GM11168 (cell line): ENCODE measurements at regions not wholly inside any gene's neighbourhood (a gene's known extent, or its start where the extent isn't known, plus 50 kb on each side); places are given as distances from the start of the nearest gene placed in this dataset.

ENCODE experiments used
- in situ Hi-C: fragments of 300-500 bp; cut with MboI; formaldehyde crosslinking; loops from one replicate; pipeline ENCODE4 v1.12.0; 2022; ENCODE audit warnings: low sequenced_read_pairs; ENCODE audit not compliant: unreplicated experiment

DNA sequence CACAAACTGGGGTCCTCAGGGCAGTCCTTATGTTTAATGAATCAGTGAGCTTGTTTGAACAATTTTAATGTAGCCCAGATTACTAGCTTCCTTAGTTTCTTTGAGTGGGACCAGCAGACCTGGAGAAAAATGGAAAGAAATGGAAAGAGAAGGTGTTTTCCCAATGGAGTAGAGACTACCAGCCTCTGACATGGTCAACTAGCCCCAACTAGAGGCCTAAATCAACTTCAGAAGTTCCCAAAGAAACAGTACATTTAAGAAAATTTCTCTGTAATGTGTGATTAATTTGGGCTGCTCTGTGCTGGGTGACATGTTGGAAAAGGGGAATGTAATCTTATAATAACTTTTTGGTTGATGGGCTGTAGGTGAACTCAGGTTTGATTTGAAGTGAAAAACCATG is 310.9 kb downstream of the MFSD1 start:
- in situ Hi-C loops, result loop anchor here (10.0 kb wide), 1 partner anchor 232 kb away; no protein-coding TSS in a partner anchor

DNA sequence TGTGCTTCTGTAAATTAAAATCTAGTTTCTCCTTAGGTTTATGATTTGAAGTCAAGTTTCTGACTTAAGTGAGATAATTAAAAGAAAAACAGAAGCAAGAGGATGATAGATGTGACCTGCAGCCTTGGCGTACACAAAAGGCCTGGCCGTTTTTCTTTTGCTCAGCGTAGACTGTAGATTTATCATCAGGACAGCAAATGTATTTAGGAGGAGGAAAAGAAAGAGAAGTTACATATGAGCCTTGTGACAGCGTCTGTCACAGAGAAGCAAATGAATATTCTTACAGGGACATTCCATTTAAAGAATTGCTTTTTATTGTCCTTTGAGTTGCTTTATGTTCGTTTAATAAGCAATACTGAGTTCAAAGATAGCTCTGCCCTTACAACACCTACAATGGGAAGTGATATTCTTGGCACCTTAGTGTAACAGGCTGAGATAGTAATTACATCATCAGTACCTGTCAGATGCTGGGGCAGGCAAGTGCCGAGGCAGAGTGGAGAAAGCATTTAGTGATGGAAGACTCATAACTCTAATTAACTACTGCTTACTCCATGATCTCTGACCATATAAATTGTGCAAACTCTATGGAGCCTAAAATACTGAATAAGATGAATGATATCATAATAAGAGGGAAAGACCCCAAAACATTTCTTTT is 311.5 kb downstream of the MFSD1 start:
- in situ Hi-C loops, result loop anchor here (10.0 kb wide), 1 partner anchor 231 kb away; no protein-coding TSS in a partner anchor

DNA sequence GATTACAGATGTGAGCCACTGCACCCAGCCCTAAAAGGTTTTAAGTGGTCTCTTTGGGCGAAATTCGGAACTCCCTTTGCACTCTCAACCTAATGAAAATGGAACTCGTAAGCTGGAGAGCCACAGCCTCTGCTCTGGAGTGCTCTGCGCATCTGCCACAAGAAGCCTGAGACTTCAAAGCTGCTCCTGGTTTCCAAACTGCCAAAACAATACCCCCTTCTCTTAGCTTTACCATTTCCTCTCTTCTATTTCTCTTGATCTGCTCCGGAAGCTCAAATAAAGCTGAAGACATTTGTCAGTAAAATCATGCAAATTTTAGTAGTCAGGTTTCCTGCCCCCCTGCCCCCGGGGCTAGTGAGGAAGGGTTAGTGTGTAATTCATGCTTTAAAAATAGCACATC is 312.7 kb downstream of the MFSD1 start:
- in situ Hi-C loops, result loop anchor here (10.0 kb wide), 1 partner anchor 230 kb away; no protein-coding TSS in a partner anchor

DNA sequence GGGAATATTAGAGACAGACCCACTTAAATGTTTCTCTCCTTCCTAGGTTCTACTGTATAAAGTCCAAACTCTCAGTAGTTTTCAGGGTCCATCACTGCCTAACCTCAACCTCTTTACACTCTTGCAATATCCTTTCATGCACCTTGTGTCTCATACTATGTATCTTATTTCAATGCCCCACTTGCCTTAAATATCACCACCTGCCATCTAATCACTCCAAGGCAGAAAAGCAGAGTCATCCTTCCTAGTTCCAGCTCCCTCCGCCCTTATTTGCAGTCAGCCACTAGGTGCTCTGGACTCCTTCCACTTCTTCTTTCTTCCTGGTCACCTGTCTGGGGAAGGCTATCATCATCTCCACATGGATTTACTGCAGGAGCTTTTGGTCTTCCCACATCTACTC is 322.0 kb downstream of the MFSD1 start:
- in situ Hi-C loops, result no loop called here

DNA sequence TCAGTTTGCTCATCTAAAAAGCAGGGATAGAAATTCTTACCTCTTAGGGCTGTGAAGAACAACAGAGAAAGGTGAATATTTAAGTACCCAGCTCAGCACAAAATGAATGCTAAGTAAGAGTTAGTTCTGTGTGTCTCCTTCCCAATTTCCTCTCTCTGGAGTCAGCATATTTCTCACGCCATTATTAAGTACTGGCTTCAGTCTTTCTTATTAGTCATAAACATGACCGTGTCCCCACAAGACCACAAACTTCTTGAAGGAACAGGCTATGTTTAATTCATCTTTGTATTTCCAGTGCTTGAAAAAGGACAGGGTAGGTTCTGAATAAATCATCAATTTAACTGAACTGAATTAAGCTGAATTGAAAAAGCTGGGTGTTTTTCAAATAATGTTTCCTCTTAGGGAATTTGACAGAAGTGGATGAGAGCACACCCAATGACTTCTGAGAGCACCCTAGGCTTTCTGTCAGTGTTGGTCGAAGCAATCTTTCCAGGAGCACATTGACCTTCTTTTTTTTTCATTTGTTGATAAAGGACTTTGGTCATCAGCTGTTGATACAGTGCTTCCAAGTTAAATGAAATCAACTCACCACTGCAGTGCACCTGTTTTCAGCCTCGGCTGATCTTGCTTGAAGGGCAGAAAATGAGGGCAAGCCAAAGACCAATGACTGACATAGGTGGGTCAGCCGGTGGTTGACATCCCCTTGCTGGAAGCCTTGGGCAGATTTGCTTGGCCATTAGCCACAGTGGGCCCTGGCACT is 324.6 kb downstream of the MFSD1 start:
- in situ Hi-C loops, result no loop called here

DNA sequence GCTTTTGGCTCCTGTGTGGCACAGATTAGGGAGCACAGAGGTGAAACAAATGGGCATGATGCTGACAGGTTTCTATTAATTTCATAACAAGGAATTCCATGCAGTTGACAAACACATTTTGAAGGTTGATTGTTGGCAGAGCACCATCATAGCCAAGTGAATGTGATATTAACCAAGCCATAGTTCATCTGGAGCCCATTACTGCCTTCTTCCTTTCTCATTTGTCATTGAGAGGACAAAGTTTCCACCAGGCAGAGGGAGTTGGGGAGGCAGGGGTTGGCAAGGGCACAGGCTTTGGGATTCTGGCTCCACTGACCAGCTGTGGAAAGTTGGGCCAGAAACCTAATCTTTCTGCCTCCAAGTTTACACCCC is 325.2 kb downstream of the MFSD1 start:
- in situ Hi-C loops, result no loop called here

DNA sequence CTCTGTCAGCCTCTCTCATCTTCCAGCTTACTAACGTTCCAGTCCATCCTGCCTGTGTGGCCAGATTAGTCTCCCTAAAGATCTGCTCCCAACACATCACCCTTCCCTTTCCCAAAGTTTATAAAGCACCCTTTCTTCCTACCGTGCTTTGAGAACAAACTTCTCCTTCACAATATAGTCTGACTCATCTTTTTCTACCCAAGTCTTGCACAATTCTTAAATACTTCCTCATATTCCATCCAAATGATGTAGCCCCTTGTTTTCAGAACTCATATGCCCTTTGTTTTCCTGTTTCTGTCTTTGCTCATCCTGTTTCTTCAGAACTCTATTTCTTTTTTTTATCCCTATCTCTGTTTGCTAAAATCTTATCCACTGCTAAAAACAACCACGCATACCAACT is 326.8 kb downstream of the MFSD1 start:
- in situ Hi-C loops, result no loop called here

DNA sequence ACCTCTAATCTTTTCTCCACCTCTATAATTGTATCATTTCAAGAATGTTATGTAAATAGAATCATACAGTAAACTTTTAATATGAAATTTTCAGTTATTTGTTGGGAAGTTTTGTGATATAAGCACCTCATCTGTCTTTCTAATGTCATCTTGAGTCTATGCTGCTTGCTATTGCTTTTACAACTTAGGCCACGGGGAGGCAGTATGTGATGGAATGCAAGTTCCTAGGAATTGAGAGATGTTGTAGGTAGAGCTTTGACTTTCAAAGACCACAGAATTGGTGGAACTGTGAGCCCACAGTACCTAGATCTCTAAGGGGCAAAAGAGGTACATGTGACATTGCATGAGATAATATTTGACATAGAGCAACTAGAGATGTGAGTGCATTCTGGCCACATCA is 328.3 kb downstream of the MFSD1 start:
- in situ Hi-C loops, result loop anchor here (10.0 kb wide), 1 partner anchor 125 kb away; no protein-coding TSS in a partner anchor

DNA sequence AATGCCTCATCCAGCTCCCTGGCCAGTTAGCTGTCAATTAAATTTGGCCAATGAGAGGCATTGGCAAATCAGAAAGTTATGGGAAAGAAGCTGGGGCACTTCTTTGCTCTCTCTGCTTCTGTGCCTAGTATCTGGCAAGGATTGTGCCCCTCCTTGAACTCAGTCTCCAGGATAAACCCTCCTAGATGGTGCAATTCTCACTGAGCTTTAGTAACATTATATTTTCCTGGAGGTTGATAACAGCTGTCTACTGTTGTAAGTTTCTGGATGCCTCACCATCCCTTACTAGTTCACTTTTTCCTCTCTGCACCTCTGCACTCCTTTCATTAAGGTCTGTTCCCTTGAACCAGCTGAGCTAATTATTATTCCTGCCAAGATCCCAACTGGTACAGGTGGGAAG is 329.5 kb downstream of the MFSD1 start:
- in situ Hi-C loops, result loop anchor here (10.0 kb wide), 1 partner anchor 123 kb away; no protein-coding TSS in a partner anchor

DNA sequence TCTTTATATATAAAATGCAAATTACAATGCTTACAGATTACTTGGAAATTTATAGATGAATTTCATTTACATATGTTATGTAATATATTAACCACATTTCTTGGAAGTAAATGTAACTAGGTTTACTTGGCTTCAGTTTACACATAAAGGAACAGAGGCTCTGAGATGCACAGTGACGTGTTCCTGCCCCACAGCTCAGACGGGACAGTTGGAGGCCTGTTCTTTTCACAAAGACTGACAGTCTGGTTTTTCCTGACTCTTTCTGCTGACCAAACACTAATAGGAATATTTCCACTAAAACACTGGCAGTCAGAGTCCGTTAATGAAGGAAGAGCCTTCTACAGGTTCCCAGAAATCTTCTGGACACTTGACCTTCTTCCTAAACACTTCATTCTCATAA is 336.1 kb downstream of the MFSD1 start:
- in situ Hi-C loops, result loop anchor here (10.0 kb wide), 1 partner anchor 117 kb away; no protein-coding TSS in a partner anchor

DNA sequence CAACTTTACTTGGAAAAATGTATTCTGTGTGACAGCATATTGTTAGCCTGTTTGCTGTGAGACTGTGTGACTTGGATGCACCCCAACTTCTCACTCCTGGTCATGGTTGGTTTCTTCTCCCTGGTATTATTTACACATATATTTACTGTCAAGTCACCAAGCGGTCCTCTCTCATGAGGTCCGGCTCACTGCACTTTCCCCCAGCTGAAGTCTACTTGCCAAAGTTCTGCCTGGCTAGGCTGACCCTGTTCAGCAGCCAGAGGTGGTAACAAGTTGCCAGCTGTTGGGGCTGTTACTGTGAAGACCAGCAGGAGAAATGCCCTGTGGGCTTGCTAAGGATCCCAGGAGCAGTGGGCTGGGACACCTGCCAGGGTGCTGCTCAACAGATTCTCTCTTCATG is 337.5 kb downstream of the MFSD1 start:
- in situ Hi-C loops, result loop anchor here (10.0 kb wide), 1 partner anchor 115 kb away; no protein-coding TSS in a partner anchor

DNA sequence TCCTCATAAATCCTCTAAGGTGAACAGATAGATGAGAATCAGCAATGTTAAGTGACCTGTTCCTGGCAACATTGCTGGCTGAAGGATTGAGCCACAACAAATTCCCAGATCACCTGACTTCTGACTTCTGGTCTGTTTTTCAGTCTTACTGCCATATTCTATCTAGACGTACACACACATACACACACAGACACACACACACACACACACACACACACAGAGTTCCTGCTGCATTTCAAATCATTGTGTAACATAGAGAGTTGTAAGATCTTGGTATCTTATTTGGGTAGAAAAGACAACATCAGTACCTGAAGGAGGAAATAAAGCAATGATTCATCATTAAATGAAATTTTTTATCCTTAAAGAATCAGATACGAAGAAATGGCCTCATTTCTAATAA is 342.6 kb downstream of the MFSD1 start:
- in situ Hi-C loops, result no loop called here

DNA sequence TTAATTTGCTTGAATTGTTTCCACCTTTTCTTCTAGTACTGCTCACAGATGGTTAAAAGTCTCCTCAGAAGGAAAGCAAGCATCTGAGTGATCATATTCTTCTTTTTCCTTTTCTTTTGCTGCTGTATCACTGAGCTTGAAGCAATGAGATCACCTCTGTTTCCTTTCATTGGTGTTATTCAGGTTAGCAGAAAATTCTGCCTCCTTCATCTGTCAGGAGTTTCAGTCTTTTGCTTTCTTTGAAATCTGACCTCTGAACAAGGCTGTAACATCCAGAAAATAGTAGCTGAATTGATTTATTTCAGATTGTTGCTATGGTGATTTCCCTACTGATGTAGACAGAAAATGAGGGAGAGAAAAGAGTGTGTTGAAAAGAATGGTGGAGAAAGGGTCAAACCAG is 343.0 kb downstream of the MFSD1 start:
- in situ Hi-C loops, result no loop called here

DNA sequence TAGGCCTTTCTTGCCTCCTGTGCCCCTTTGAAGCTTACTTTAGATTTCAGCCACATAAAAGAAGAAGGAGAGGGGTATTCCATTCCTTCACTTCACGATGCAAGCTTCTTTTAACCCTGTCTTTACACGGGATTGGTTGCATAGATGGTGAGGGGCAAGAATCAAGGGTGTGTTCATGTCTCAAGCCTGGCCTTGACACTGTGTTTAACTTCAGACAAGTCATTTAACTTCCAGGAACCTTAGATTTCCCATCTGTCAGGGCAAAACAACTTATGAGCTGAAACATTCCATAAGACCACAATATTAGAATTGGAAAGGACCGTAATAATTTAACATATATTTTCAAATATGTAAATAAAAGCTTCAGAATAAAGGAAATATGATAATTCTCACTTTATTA is 344.5 kb downstream of the MFSD1 start:
- in situ Hi-C loops, result no loop called here

DNA sequence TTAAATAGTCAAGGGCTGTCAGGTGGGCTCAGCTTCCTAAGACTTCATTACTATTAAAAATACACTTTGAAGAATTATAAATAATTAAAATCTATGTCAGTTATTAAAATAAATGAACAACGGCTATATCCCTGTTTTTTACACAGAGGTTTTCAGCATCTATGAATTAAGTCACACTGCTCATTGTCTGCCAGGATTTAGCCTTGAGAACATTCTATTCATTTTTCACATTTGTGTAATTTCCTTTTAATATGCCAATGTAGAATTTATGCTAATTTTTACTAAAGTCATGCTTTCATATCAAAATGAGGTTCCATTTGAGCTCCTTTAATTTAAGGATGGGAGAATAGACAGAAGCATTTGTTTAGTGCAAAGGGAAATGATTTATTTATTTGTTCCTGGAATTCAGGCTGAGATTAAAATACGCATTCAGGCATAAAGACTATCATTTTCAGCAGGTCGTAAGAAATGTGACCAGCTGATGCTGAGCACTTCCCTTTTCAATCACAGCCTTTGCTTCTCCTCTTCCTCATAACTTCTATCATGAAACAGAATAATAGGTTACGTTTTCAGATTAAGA is 345.1 kb downstream of the MFSD1 start:
- in situ Hi-C loops, result no loop called here

DNA sequence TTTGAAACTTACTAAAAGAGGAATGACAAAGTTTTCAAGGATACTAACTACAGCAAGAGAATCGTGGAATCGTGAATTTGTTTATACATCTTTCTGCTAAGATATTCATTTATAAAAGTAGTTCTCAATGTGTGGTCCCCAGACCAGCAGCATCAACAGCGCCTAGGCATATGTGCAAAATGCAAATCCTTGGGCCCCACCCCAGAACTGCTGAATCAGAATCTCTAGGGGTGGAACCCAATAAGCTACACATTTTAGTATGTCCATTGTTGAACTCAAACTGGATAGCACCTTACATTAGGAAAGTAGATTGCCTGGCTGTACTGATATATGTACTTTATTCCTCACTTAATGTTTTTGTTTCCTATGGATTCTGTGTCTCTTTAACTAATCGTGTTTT is 346.0 kb downstream of the MFSD1 start:
- in situ Hi-C loops, result no loop called here

DNA sequence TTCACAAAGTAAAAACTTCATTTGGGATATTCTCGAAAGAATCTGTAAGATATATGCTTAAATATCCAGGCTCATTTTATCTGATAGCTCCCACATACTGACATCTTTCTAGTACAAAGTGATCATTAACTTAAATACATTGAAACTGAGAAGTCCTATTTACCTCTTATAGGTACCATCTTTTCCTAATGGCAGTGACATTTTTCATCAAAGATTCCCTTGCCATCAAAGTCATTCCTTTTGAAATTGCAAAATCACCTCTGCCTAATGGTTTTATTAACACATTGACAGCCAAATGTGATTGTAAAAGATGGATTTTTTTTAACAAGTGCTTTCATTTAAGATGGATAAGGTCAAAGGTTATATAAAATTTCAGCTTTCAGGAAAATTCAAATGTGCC is 346.6 kb downstream of the MFSD1 start:
- in situ Hi-C loops, result no loop called here

DNA sequence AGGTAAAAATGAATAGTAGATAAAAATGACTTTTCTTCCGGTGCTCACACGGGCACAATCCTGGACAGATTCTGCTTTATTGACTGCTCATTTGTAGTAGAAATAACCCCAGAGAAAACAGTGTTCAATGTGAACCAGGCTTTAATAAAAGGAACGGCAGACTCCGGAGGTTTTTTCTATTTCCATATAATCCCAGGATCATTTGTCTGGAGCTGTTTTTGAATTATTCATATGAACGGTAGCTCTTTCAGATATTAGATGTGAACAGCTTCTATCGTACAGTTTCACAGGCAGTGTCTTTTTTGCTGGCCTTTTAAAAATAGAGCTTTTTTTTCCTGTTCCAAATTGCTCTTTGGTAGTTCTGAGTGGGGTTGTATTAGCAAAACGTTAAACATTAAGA is 347.3 kb downstream of the MFSD1 start:
- in situ Hi-C loops, result no loop called here

DNA sequence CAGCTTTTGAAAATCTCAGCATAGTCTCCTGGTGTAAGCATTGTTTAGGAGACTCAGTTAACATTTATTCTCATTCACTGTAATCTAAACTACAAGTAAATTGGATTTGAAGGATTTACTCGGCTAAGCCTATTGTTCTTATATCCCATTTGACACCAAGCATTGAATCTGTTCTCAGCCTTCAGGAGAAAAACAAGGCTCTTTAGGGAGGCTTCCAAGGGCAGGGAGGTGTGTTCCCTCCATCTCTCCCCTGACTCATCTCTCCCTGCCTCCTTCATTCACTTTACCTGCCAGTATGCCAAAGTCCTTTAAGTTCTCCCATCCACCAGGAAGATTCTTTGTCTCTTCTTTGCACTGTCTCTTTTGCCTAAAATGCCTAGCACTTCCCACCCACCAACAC is 347.8 kb downstream of the MFSD1 start:
- in situ Hi-C loops, result no loop called here

DNA sequence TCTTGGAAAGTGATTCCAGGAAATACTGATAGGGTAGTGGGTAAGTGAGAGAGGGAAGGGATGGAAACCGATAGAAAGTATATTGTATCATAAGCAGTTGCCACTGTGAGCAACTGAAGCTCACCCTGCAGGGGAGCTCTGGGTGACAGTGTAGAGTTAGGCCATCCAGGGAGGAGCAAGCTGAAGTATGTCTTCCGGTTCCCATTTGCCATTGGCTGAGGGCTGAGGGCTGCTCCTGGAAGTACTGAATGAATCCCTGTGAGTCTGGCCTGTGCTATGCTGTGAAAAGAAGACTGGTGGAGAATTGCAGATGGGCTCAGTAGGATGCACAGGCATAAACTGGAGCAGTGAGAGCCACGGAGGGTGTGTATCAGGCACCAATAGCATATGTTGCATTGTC is 348.3 kb downstream of the MFSD1 start:
- in situ Hi-C loops, result no loop called here

DNA sequence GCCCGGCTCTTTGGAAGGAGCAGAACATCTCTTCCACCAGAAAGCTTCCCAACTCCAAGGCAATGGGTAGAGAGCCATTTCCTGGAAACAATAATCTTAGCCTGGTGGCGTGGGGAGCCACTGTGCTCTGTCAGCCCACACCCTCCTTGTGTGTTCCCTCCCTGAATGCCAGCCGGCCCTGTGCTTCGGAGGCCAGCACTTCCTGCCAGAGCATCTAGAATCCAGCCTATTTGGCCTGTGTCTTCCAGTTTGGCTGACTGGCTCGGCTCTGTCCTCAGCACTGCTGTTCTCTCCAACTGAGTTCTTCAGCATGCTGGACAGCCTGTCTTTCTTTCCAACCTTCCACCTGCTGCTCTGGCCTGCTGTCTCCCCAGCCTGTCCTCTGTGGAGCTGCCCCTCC is 349.3 kb downstream of the MFSD1 start:
- in situ Hi-C loops, result no loop called here
